ENCODE measurements at regions not wholly inside any gene's neighbourhood (a gene's known extent, or its start where the extent isn't known, plus 50 kb on each side); places are given as distances from the start of the nearest gene placed in this dataset.
"Not testable (repeated sequence)": the region's sequence is repeated elsewhere in the genome, so short reads cannot be mapped to it uniquely, and the experiment has no call there.

DNA sequence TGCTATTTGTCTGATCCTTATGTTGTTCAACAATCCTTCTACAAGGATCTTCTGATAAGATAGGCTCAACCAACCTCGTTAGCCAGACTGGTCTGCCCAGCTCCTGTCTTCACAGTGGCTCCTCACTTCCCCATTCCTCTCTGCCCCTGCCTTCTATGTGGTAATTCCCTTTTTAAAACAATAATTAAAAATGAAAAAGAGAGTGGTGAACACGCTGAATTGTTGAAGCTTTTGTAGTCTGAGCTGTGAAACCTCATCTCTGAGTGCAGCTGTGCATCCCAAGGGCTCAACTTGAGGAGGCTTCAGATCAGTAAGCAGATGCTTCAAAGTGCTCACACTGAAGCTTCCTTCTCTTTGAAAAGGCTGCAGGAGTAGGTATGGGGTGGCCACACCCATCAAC lies 70.7 kb upstream of the JUN start:
- no peaks in the 10 kb centered on the region for H3K27me3 Mint-ChIP-seq
- no peak overlapping the region for H3K4me3 Mint-ChIP-seq
- no peak overlapping the region for H3K27ac Mint-ChIP-seq
- DNase-seq: no peak
- H3K4me1 Mint-ChIP-seq: peaks cover 20% of the 10 kb centered on the region
- no peaks in the 10 kb centered on the region for H3K9me3 Mint-ChIP-seq
- no peaks in the 10 kb centered on the region for H3K36me3 Mint-ChIP-seq (ENCODE audit: low read depth)
- ChIA-PET CTCF (interaction anchor here (0.5 to 0.8 kb wide), 2 partner anchors 23 to 292 kb away, joined by 3 read pairs; no protein-coding TSS in a partner anchor), POLR2A (interaction anchor here (0.8 kb wide), 1 partner anchor 72 kb away, joined by 4 read pairs; no protein-coding TSS in a partner anchor)

- no peak overlapping the region for H3K4me3 Mint-ChIP-seq
- ChIA-PET CTCF (no interaction called here), POLR2A (no interaction called here)
- no peak for DNase-seq
- peaks cover 20% of the 10 kb centered on the region for H3K4me1 Mint-ChIP-seq
- H3K36me3 Mint-ChIP-seq (ENCODE audit: low read depth): no peaks in the 10 kb centered on the region
- no peaks in the 10 kb centered on the region for H3K27me3 Mint-ChIP-seq
- no peak overlapping the region for H3K27ac Mint-ChIP-seq
- no peaks in the 10 kb centered on the region for H3K9me3 Mint-ChIP-seq
Measured at GRCh38 chr1:58855274-58856165, 71.7 kb upstream of the JUN start.

- H3K36me3 Mint-ChIP-seq (ENCODE audit: low read depth); POLR2A ChIA-PET; H3K27me3 Mint-ChIP-seq; H3K27ac Mint-ChIP-seq; DNase-seq; H3K4me3 Mint-ChIP-seq; H3K9me3 Mint-ChIP-seq; CTCF ChIA-PET: not testable (repeated sequence)
- H3K4me1 Mint-ChIP-seq: peaks cover 20% of the 10 kb centered on the region
Measured at GRCh38 chr1:58856281-58856680, 72.4 kb upstream of the JUN start.

DNA sequence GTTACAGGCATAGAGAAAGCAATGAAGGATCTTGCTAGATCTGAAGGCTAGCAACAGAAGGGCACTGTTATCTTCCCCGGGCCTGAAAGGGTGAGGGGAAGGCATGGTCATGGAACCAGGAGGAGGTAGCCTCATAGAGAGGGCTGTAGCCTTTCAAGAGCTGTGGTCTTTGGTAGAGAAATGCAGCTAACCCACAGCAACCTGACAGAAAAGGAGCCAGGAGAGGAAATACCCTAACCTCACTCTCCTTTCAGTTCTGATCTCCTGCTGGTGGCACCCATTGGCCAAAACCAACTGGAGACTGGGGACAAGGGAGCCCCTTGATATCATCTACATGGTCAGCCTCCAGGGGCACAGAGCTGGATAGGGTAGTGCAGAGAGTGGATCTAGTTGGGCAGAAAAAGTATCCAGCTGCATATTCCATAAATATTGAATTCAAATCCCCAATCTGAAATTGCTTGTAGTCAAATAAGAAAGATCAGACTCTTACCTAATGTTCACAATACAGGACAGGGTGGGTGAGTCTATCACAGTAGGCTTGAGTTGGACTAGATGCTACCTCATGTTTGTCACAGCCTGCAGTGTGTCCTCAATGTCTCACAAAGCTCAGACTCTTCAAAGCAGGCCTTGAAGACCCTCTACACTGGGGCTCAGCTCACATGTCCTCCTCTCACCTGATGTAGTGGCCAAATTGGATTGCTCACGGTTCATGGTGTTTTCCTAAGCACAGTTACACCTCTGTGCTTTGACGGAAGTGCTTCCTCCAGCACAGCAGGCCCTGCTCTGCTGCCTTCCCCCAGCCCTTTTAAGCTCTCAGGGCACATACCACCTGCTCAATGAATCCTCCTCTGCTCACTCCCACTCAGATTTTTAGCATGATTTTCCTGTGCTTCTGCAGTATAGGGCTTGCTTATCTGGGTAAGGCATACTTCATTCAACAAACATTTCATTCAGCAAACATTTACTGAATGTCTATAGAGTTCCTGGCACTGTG lies 74.1 kb upstream of the JUN start:
- Mint-ChIP-seq H3K9me3 (no peaks in the 10 kb centered on the region), H3K36me3 (ENCODE audit: low read depth) (no peaks in the 10 kb centered on the region), H3K4me1 (peaks cover 20% of the 10 kb centered on the region), H3K27me3 (no peaks in the 10 kb centered on the region), H3K27ac (peak overlapping the region; percentile 53), H3K4me3 (no peak overlapping the region)
- peak; percentile 23 for DNase-seq
- POLR2A ChIA-PET: interaction anchor here (0.6 to 1.6 kb wide), 7 partner anchors 27 to 422 kb away, joined by 3 to 8 read pairs (median 3); partner anchors contain the start of gene JUN
- CTCF ChIA-PET: interaction anchor here (0.6 kb wide), 1 partner anchor 15 kb away, joined by 3 read pairs; no protein-coding TSS in a partner anchor

GRCh38 chr1:58859769-58860485 lies 76.1 kb upstream of the JUN start:
- Mint-ChIP-seq H3K4me1 (peaks cover 20% of the 10 kb centered on the region), H3K36me3 (ENCODE audit: low read depth) (no peaks in the 10 kb centered on the region), H3K4me3 (no peak overlapping the region), H3K27ac (no peak overlapping the region), H3K9me3 (no peaks in the 10 kb centered on the region), H3K27me3 (no peaks in the 10 kb centered on the region)
- ChIA-PET CTCF (no interaction called here), POLR2A (no interaction called here)
- DNase-seq: no peak

DNA sequence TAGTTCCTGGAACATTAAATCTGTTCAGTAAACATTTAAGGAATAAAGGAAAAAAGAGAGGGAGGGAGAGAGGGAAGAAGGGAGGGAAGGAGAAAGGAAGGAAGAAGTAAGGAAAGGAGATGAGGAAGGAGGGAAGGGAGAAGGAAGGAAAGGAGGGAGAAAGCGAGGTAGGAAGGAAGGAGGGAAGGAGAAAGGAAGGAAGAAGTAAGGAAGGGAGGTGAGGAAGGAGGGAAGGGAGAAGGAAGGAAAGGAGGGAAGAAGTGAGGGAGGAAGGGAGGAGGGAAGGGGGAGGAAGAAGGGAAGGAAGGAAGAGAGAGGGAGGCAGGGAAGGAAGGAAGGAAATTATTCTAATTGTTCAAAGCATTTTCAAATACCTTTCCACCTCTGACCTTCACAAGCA lies 77.2 kb upstream of the JUN start:
- Mint-ChIP-seq H3K4me3 (no peak overlapping the region), H3K27me3 (no peaks in the 10 kb centered on the region), H3K27ac (no peak overlapping the region), H3K9me3 (no peaks in the 10 kb centered on the region), H3K4me1 (peaks cover 20% of the 10 kb centered on the region), H3K36me3 (ENCODE audit: low read depth) (no peaks in the 10 kb centered on the region)
- POLR2A ChIA-PET: no interaction called here
- DNase-seq: no peak
- CTCF ChIA-PET: no interaction called here

- Mint-ChIP-seq H3K27ac (no peak overlapping the region), H3K36me3 (ENCODE audit: low read depth) (no peaks in the 10 kb centered on the region), H3K27me3 (no peaks in the 10 kb centered on the region), H3K9me3 (no peaks in the 10 kb centered on the region), H3K4me1 (peaks cover 20% of the 10 kb centered on the region), H3K4me3 (no peak overlapping the region)
- no peak for DNase-seq
- ChIA-PET POLR2A (no interaction called here), CTCF (no interaction called here)
Measured at GRCh38 chr1:58861506-58861905, 77.7 kb upstream of the JUN start.

GRCh38 chr1:58862728-58863385 lies 79.0 kb upstream of the JUN start:
- DNase-seq: no peak
- H3K36me3 Mint-ChIP-seq (ENCODE audit: low read depth): no peaks in the 10 kb centered on the region
- CTCF ChIA-PET: no interaction called here
- no peak overlapping the region for H3K4me3 Mint-ChIP-seq
- H3K4me1 Mint-ChIP-seq: peaks cover 9% of the 10 kb centered on the region
- POLR2A ChIA-PET: no interaction called here
- no peak overlapping the region for H3K27ac Mint-ChIP-seq
- H3K27me3 Mint-ChIP-seq: no peaks in the 10 kb centered on the region
- H3K9me3 Mint-ChIP-seq: no peaks in the 10 kb centered on the region

DNA sequence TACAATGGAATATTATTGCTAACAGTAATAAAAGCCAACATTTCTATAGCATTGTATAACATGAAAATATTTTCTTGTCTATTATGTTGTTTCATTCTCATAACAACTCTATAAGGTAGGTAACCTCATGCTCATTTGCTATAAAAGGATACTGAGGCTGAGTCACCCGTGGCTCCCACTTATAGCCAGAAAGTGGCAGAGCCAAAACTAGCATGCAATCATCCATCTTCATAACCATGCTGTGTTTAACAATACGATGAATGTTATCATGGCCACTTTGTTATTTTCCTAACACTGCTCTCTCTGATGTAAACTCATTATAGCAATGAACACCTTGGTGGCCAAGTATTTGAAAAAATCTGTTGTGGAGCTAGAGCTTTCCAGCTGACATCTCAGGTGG lies 80.8 kb upstream of the JUN start:
- no peaks in the 10 kb centered on the region for H3K36me3 Mint-ChIP-seq (ENCODE audit: low read depth)
- H3K9me3 Mint-ChIP-seq: no peaks in the 10 kb centered on the region
- H3K27ac Mint-ChIP-seq: no peak overlapping the region
- H3K27me3 Mint-ChIP-seq: no peaks in the 10 kb centered on the region
- DNase-seq: no peak
- no peak overlapping the region for H3K4me3 Mint-ChIP-seq
- H3K4me1 Mint-ChIP-seq: no peaks in the 10 kb centered on the region
- ChIA-PET CTCF (no interaction called here), POLR2A (no interaction called here)

DNA sequence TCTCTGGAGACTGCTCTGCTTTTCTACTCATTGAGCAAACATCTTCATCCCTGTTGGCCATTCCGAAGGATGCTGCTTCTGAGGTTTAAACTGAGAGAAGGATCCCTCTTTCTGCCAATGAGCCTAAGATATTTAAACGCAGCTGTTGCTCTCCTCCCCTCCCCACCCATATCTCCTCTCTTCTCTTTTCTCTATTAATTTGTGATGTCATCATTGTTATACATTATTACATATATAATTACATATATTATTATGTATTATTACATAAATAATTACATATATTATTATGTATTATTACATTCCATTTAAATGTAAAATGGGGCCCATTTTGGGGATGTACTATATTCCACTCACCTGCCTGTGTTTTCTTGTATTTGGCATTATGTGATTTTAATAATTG lies 82.7 kb upstream of the JUN start:
- Mint-ChIP-seq H3K27ac (no peak overlapping the region), H3K4me1 (no peaks in the 10 kb centered on the region), H3K27me3 (no peaks in the 10 kb centered on the region), H3K36me3 (ENCODE audit: low read depth) (no peaks in the 10 kb centered on the region), H3K4me3 (no peak overlapping the region), H3K9me3 (no peaks in the 10 kb centered on the region)
- CTCF ChIA-PET: no interaction called here
- DNase-seq: no peak
- POLR2A ChIA-PET: no interaction called here

DNA sequence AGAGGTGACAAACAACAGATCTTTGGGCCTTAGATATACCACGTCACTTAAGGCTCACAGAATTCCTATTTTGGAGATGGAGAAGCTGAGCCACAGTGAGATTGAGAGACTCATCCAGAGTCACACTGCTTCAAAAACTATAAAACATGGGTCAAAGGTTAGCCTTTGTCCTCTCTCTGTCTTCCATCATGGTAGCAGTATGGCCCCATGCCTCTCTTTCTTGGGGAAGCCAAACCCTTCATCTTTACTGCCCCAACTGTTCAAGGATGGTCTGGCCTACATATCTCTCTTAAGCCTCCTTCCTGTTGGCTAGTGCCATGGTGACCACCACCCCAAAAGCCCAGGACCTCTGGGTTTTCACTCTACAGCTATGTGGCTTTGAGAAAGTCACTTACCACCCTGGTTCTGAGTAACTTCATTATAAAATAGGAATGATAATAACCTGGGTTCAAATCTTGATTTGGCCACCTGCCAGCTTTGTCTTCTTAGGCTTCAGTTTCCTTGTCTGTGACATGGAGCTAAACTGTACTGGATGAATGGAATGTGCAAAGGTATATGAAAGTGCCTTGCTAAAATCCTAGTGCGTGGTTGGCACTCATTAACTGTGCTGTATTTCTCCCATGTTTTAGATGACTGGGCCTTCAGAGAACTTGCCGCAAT lies 85.9 kb upstream of the JUN start:
- Mint-ChIP-seq H3K4me3 (no peak overlapping the region), H3K9me3 (no peaks in the 10 kb centered on the region), H3K27ac (no peak overlapping the region), H3K36me3 (ENCODE audit: low read depth) (no peaks in the 10 kb centered on the region), H3K27me3 (peaks cover 12% of the 10 kb centered on the region), H3K4me1 (no peaks in the 10 kb centered on the region)
- ChIA-PET CTCF (interaction anchor here (1.0 kb wide), 1 partner anchor 49 kb away, joined by 3 read pairs; no protein-coding TSS in a partner anchor), POLR2A (no interaction called here)
- no peak for DNase-seq

GRCh38 chr1:58870298-58870676 lies 86.4 kb upstream of the JUN start:
- Mint-ChIP-seq H3K27me3 (peaks cover 12% of the 10 kb centered on the region), H3K4me1 (no peaks in the 10 kb centered on the region), H3K4me3 (no peak overlapping the region), H3K27ac (no peak overlapping the region), H3K36me3 (ENCODE audit: low read depth) (no peaks in the 10 kb centered on the region), H3K9me3 (no peaks in the 10 kb centered on the region)
- CTCF ChIA-PET: interaction anchor here (1.0 kb wide), 1 partner anchor 49 kb away, joined by 3 read pairs; no protein-coding TSS in a partner anchor
- POLR2A ChIA-PET: no interaction called here
- no peak for DNase-seq

Data from activated CD4-positive, alpha-beta memory T cell treated with anti-CD3 and anti-CD28 coated beads, Interleukin-2, amount 10 ng/mL, durations not matched to agents 7 days and 5 days (primary cell).